ENCODE measurements at regions not wholly inside any gene's neighbourhood (a gene's known extent, or its start where the extent isn't known, plus 50 kb on each side); places are given as distances from the start of the nearest gene placed in this dataset.
"Not testable (repeated sequence)": the region's sequence is repeated elsewhere in the genome, so short reads cannot be mapped to it uniquely, and the experiment has no call there.

GRCh38 chr9:82487935-82488312 lies 499.4 kb downstream of the SPATA31D1 start:
- Mint-ChIP-seq H3K27me3 (no peaks in the 10 kb centered on the region), H3K9me3 (no peaks in the 10 kb centered on the region), H3K4me3 (no peak overlapping the region), H3K36me3 (no peaks in the 10 kb centered on the region), H3K27ac (peak overlapping the region in 1 of 6 donors; percentile 9), H3K4me1 (peaks cover 0 to 15% (median 0%) of the 10 kb centered on the region in 3 donors)
- DNase-seq (no peak), ATAC-seq (ENCODE audit: low read depth in 2 of 2) (no peak)

GRCh38 chr9:82488313-82489200 lies 500.0 kb downstream of the SPATA31D1 start:
- Mint-ChIP-seq H3K9me3 (no peaks in the 10 kb centered on the region), H3K4me3 (no peak overlapping the region), H3K27ac (peak overlapping the region in 1 of 6 donors; percentile 9), H3K27me3 (no peaks in the 10 kb centered on the region), H3K36me3 (no peaks in the 10 kb centered on the region), H3K4me1 (peaks cover 0 to 15% (median 0%) of the 10 kb centered on the region in 3 donors)
- no peak for ATAC-seq (ENCODE audit: low read depth in 2 of 2)
- DNase-seq: no peak

GRCh38 chr9:82489201-82489821 lies 500.7 kb downstream of the SPATA31D1 start:
- Mint-ChIP-seq H3K4me3 (no peak overlapping the region), H3K36me3 (no peaks in the 10 kb centered on the region), H3K27me3 (no peaks in the 10 kb centered on the region), H3K4me1 (peaks cover 0 to 15% (median 0%) of the 10 kb centered on the region in 3 donors), H3K27ac (peak overlapping the region in 1 of 6 donors; percentile 47), H3K9me3 (no peaks in the 10 kb centered on the region)
- DNase-seq (no peak), ATAC-seq (ENCODE audit: low read depth in 2 of 2) (no peak)

GRCh38 chr9:82490019-82490499 lies 501.5 kb downstream of the SPATA31D1 start:
- DNase-seq (no peak), ATAC-seq (ENCODE audit: low read depth in 2 of 2) (no peak)
- Mint-ChIP-seq H3K36me3 (no peaks in the 10 kb centered on the region), H3K27me3 (no peaks in the 10 kb centered on the region), H3K9me3 (no peaks in the 10 kb centered on the region), H3K4me3 (no peak overlapping the region), H3K27ac (peak overlapping the region in 2 of 6 donors; percentile 1 to 61), H3K4me1 (peaks cover 0 to 15% (median 0%) of the 10 kb centered on the region in 3 donors)

- peak overlapping the region in 2 of 6 donors; percentile 15 to 28 for H3K27ac Mint-ChIP-seq
- not testable (repeated sequence) for H3K4me3 Mint-ChIP-seq; DNase-seq; ATAC-seq (ENCODE audit: low read depth in 2 of 2); H3K36me3 Mint-ChIP-seq; H3K27me3 Mint-ChIP-seq; H3K9me3 Mint-ChIP-seq
- H3K4me1 Mint-ChIP-seq: peaks cover 0 to 15% (median 0%) of the 10 kb centered on the region in 3 donors
Observed at GRCh38 chr9:82490821-82491220, 502.2 kb downstream of the SPATA31D1 start.

- ATAC-seq (ENCODE audit: low read depth in 2 of 2): no peak
Observed at GRCh38 chr9:82491604-82492003, 503.0 kb downstream of the SPATA31D1 start.

GRCh38 chr9:82492274-82492673 lies 503.7 kb downstream of the SPATA31D1 start:
- no peak overlapping the region for H3K27ac Mint-ChIP-seq
- no peak overlapping the region for H3K4me3 Mint-ChIP-seq
- DNase-seq (no peak), ATAC-seq (ENCODE audit: low read depth in 2 of 2) (no peak)
- H3K4me1 Mint-ChIP-seq: peaks cover 0 to 15% (median 0%) of the 10 kb centered on the region in 3 donors
- H3K27me3 Mint-ChIP-seq: no peaks in the 10 kb centered on the region
- no peaks in the 10 kb centered on the region for H3K36me3 Mint-ChIP-seq
- H3K9me3 Mint-ChIP-seq: no peaks in the 10 kb centered on the region

More at GRCh38 chr9:82491604-82492003, 503.0 kb downstream of the SPATA31D1 start:
- H3K9me3 Mint-ChIP-seq: no peaks in the 10 kb centered on the region
- H3K27me3 Mint-ChIP-seq: no peaks in the 10 kb centered on the region
- H3K4me1 Mint-ChIP-seq: peaks cover 0 to 15% (median 0%) of the 10 kb centered on the region in 3 donors
- no peak for DNase-seq
- H3K4me3 Mint-ChIP-seq: no peak overlapping the region
- no peaks in the 10 kb centered on the region for H3K36me3 Mint-ChIP-seq
- H3K27ac Mint-ChIP-seq: no peak overlapping the region

- Mint-ChIP-seq H3K36me3 (no peaks in the 10 kb centered on the region), H3K27ac (peak overlapping the region in 2 of 6 donors; percentile 12 to 16), H3K9me3 (peaks cover 0 to 4% (median 0%) of the 10 kb centered on the region in 7 donors), H3K27me3 (no peaks in the 10 kb centered on the region), H3K4me3 (no peak overlapping the region), H3K4me1 (peaks cover 0 to 6% (median 0%) of the 10 kb centered on the region in 3 donors)
- ATAC-seq (ENCODE audit: low read depth in 2 of 2): no peak
- DNase-seq: no peak
Observed at GRCh38 chr9:82495884-82496777, 507.6 kb downstream of the SPATA31D1 start.

- Mint-ChIP-seq H3K27ac (no peak overlapping the region), H3K4me1 (no peaks in the 10 kb centered on the region), H3K9me3 (peaks cover 0 to 14% (median 2%) of the 10 kb centered on the region in 7 donors), H3K4me3 (no peak overlapping the region), H3K36me3 (no peaks in the 10 kb centered on the region), H3K27me3 (no peaks in the 10 kb centered on the region)
- DNase-seq (no peak), ATAC-seq (ENCODE audit: low read depth in 2 of 2) (no peak)
Observed at GRCh38 chr9:82498541-82499317, 510.2 kb downstream of the SPATA31D1 start.

GRCh38 chr9:82499337-82499736 lies 510.8 kb downstream of the SPATA31D1 start:
- Mint-ChIP-seq H3K27ac (no peak overlapping the region), H3K4me3 (no peak overlapping the region), H3K36me3 (peaks cover 0 to 5% of the 10 kb centered on the region in 2 donors), H3K9me3 (peaks cover under 1 to 17% (median 2%) of the 10 kb centered on the region in 7 donors), H3K27me3 (no peaks in the 10 kb centered on the region), H3K4me1 (no peaks in the 10 kb centered on the region)
- no peak for DNase-seq
- ATAC-seq (ENCODE audit: low read depth in 2 of 2): no peak

GRCh38 chr9:82504620-82505019 lies 516.0 kb downstream of the SPATA31D1 start:
- DNase-seq (no peak), ATAC-seq (ENCODE audit: low read depth in 2 of 2) (no peak)
- peaks cover 13 to 19% of the 10 kb centered on the region in 2 donors for H3K36me3 Mint-ChIP-seq
- peaks cover 0 to 5% (median 0%) of the 10 kb centered on the region in 3 donors for H3K27me3 Mint-ChIP-seq
- peaks cover 11 to 46% (median 20%) of the 10 kb centered on the region in 7 donors for H3K9me3 Mint-ChIP-seq
- H3K4me1 Mint-ChIP-seq: no peaks in the 10 kb centered on the region
- no peak overlapping the region for H3K27ac Mint-ChIP-seq
- no peak overlapping the region for H3K4me3 Mint-ChIP-seq

GRCh38 chr9:82511626-82512025 lies 523.1 kb downstream of the SPATA31D1 start:
- Mint-ChIP-seq H3K36me3 (peaks cover 0 to 5% of the 10 kb centered on the region in 2 donors), H3K4me3 (no peak overlapping the region), H3K9me3 (peaks cover 0 to 10% (median 8%) of the 10 kb centered on the region in 7 donors), H3K27ac (peak overlapping the region in 1 of 6 donors; percentile 4), H3K4me1 (peaks cover 0 to 2% (median 0%) of the 10 kb centered on the region in 3 donors), H3K27me3 (peaks cover 0 to 5% (median under 1%) of the 10 kb centered on the region in 3 donors)
- ATAC-seq (ENCODE audit: low read depth in 2 of 2) (no peak), DNase-seq (no peak)
